Heart left ventricle (tissue), 13 donors: ENCODE measurements at regions not wholly inside any gene's neighbourhood (a gene's known extent, or its start where the extent isn't known, plus 50 kb on each side); places are given as distances from the start of the nearest gene placed in this dataset.

Experiments
- POLR2A ChIP-seq, 2 donors: fragments of 450-650 bp; IDR thresholded peaks; one replicate each; pipeline ENCODE4 v1.6.1; 2017; ENCODE audit warnings: antibody characterized with exemption in 2 of 2, mild to moderate bottlenecking in 2 of 2, moderate library complexity in 2 of 2
- TF ChIP-seq, protein P1 (sequence below), 12 donors: fragments of 200-600 bp; sonication (generic) in 4 of 12; IDR thresholded peaks; one replicate each; pipeline versions ENCODE4 v1.5.0 to v1.8.0; 2018 to 2022; ENCODE audit warnings: antibody characterized with exemption in 12 of 12, mild to moderate bottlenecking in 5 of 12
- donor health status: ischemic (EF 13 %, LVEDD 7.1; RV severe dilation, severe dysfunction).
- donor health status: DM: no; HTN: yes; CAD: no.
- donor health status: DM: no; HTN: no; CAD: no.
- donor health status: ischemic (EF 25% LVEDD 6.9; RV normal size, moderate dysfunction).
- donor health status: ischemic (EF 25% LVEDD 5.7; RV mildly dilated, moderate dysfunction).
- donor health status: ischemic (EF 35%, LVEDD 5.7; RV mildly dilated, moderate dysfunction).
- donor health status: nonischemic (EF 11% LVEDD 7.7; RV severe dilation, severe dysfunction).
- donor health status: DM: yes; HTN: yes; CAD: no.
- donor health status: PGD.
- donor health status: ischemic (EF 29% LVEDD 5.4; RV normal size, mild dysfunction).
- donor health status: nonischemic (EF 23%, LVEDD 6.1; RV moderate dilation, normal function).

DNA sequence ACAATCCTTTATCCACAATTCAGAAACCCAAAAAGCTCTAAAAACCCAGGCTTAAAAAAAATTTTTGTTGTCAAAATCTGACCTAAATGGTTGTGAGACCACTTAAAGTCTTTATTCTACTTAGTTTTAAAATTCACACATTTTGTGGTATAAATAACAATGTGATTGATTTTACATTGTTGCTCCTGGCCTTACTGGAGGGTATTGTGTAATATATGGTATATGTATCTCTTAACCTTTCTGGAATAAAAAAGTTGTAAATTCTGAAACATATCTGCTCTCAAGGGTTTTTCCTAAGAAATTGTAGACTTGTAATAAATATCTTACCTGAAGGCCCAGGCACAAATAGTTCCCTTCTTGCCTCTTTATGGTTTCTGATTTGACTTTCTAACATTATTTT lies 73.3 kb upstream of the PNPT1 start:
- TF ChIP-seq, protein P1, sequence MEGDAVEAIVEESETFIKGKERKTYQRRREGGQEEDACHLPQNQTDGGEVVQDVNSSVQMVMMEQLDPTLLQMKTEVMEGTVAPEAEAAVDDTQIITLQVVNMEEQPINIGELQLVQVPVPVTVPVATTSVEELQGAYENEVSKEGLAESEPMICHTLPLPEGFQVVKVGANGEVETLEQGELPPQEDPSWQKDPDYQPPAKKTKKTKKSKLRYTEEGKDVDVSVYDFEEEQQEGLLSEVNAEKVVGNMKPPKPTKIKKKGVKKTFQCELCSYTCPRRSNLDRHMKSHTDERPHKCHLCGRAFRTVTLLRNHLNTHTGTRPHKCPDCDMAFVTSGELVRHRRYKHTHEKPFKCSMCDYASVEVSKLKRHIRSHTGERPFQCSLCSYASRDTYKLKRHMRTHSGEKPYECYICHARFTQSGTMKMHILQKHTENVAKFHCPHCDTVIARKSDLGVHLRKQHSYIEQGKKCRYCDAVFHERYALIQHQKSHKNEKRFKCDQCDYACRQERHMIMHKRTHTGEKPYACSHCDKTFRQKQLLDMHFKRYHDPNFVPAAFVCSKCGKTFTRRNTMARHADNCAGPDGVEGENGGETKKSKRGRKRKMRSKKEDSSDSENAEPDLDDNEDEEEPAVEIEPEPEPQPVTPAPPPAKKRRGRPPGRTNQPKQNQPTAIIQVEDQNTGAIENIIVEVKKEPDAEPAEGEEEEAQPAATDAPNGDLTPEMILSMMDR (IDR thresholded peaks at IDR 0.05) = no peak
- TF ChIP-seq POLR2A (IDR thresholded peaks at IDR 0.05) = no peak
